Hepatocyte (in vitro differentiated cells): ENCODE measurements at regions not wholly inside any gene's neighbourhood (a gene's known extent, or its start where the extent isn't known, plus 50 kb on each side); places are given as distances from the start of the nearest gene placed in this dataset.

Experiments
- EZH2 ChIP-seq: fragments of 200-600 bp; sonication (generic); IDR thresholded peaks from 2 replicates; pipeline ENCODE4 v1.6.1; 2016; ENCODE audit warnings: antibody characterized with exemption, mild to moderate bottlenecking, borderline replicate concordance
- EZH2phosphoT487 ChIP-seq: fragments of 200-600 bp; sonication (generic); IDR thresholded peaks from one replicate; pipeline ENCODE4 v1.6.1; 2018; ENCODE audit warnings: antibody characterized with exemption, mild to moderate bottlenecking, low read depth, moderate library complexity; ENCODE audit not compliant: unreplicated experiment, severe bottlenecking
- TF ChIP-seq, protein P1 (sequence below): fragments of 200-600 bp; sonication (generic); IDR thresholded peaks from 2 replicates; pipeline ENCODE4 v1.5.1; 2016; ENCODE audit warnings: antibody characterized with exemption, mild to moderate bottlenecking; ENCODE audit not compliant: poor library complexity

DNA sequence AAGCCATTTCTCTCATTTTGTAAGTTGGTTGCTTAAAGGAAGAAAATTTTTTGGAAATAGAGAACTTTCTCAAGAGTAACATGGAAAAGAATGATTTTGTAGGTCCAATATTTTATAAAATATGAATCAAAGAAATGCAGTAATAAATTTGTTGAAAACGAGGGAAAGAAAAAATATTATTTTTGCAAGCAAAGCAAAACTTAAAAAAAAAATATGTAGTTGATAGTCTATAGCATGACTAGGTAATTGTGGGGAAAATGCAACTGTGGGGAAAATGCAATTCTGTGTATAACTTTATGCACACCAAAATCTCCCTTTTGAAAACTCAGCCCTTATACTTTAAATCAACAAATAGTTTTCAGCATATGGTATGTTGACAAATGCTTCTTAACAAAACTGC is 604.0 kb upstream of the AGTR1 start:
- TF ChIP-seq, protein P1, sequence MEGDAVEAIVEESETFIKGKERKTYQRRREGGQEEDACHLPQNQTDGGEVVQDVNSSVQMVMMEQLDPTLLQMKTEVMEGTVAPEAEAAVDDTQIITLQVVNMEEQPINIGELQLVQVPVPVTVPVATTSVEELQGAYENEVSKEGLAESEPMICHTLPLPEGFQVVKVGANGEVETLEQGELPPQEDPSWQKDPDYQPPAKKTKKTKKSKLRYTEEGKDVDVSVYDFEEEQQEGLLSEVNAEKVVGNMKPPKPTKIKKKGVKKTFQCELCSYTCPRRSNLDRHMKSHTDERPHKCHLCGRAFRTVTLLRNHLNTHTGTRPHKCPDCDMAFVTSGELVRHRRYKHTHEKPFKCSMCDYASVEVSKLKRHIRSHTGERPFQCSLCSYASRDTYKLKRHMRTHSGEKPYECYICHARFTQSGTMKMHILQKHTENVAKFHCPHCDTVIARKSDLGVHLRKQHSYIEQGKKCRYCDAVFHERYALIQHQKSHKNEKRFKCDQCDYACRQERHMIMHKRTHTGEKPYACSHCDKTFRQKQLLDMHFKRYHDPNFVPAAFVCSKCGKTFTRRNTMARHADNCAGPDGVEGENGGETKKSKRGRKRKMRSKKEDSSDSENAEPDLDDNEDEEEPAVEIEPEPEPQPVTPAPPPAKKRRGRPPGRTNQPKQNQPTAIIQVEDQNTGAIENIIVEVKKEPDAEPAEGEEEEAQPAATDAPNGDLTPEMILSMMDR: no peak
- TF ChIP-seq EZH2phosphoT487: no peak
- no peak for TF ChIP-seq EZH2
